CD14-positive monocyte (primary cell): ENCODE measurements at regions not wholly inside any gene's neighbourhood (a gene's known extent, or its start where the extent isn't known, plus 50 kb on each side); places are given as distances from the start of the nearest gene placed in this dataset.

ENCODE experiments used
- DNase-seq, 3 donors: peaks; one replicate each; pipeline ENCODE4 v3.0.0-alpha.2; 2011 to 2022
- H2AFZ ChIP-seq: 2 replicates; pipeline ENCODE4 v1.6.0; 2012; ENCODE audit warnings: mild to moderate bottlenecking, low read depth, low read length, inconsistent platforms; ENCODE audit not compliant: insufficient read depth, poor library complexity, severe bottlenecking
- H3K27ac ChIP-seq, 2 donors: 1 replicate in 1 of 2; 2 replicates in 1 of 2; pipeline ENCODE4 v1.5.1; 2012 to 2013; ENCODE audit warnings: low read length in 2 of 2, control low read depth in 1 of 2, inconsistent platforms in 1 of 2, low read depth in 1 of 2, mild to moderate bottlenecking in 1 of 2
- H3K27me3 ChIP-seq, 2 donors: one replicate each; pipeline versions ENCODE4 v1.6.0 to v1.6.1; 2011 to 2013; ENCODE audit warnings: low read length in 2 of 2; ENCODE audit not compliant: control insufficient read depth in 2 of 2, insufficient read depth in 2 of 2
- H3K36me3 ChIP-seq, 2 donors: replicated peaks in 1 of 2; 1 replicate in 1 of 2; 2 replicates in 1 of 2; pipeline versions ENCODE4 v1.5.1 to v1.6.1; 2012 to 2013; ENCODE audit warnings: low read length in 2 of 2, control low read depth in 1 of 2, inconsistent platforms in 1 of 2, mild to moderate bottlenecking in 1 of 2; ENCODE audit not compliant: insufficient read depth in 2 of 2, control insufficient read depth in 1 of 2
- H3K4me1 ChIP-seq, 2 donors: 1 replicate in 1 of 2; 2 replicates in 1 of 2; pipeline versions ENCODE4 v1.5.1 to v1.6.1; 2012 to 2013; ENCODE audit warnings: low read length in 2 of 2, control low read depth in 1 of 2, inconsistent platforms in 1 of 2, mild to moderate bottlenecking in 1 of 2, moderate library complexity in 1 of 2; ENCODE audit not compliant: insufficient read depth in 2 of 2, control insufficient read depth in 1 of 2
- H3K4me2 ChIP-seq: replicated peaks from 2 replicates; pipeline ENCODE3; 2012; ENCODE audit warnings: low read length, moderate library complexity, mild to moderate bottlenecking; ENCODE audit not compliant: poor library complexity, severe bottlenecking; ENCODE audit errors: extremely low read depth
- H3K4me3 ChIP-seq, 3 experiments: fragments of 200-600 bp in 1 of 3; sonication (generic) in 1 of 3; replicated peaks in 1 of 3; 1 replicate in 2 of 3; 2 replicates in 1 of 3; pipeline ENCODE4 v1.5.1; 2011 to 2013; ENCODE audit warnings: low read length in 3 of 3, mild to moderate bottlenecking in 3 of 3, control low read depth in 2 of 3, low read depth in 2 of 3, inconsistent platforms in 1 of 3, moderate library complexity in 1 of 3
- H3K79me2 ChIP-seq: 2 replicates; pipeline ENCODE4 v1.6.0; 2012; ENCODE audit warnings: mild to moderate bottlenecking, control low read depth, inconsistent platforms, low read length, moderate library complexity; ENCODE audit not compliant: insufficient read depth
- H3K9ac ChIP-seq: 2 replicates; pipeline ENCODE4 v1.6.0; 2017; ENCODE audit warnings: low read length, mild to moderate bottlenecking; ENCODE audit not compliant: insufficient read depth, poor library complexity, severe bottlenecking
- H3K9me3 ChIP-seq, 2 donors: replicated peaks in 1 of 2; 1 replicate in 1 of 2; 2 replicates in 1 of 2; pipeline versions ENCODE4 v1.5.1 to v1.6.1; 2012 to 2013; ENCODE audit warnings: low read length in 2 of 2, control low read depth in 1 of 2; ENCODE audit not compliant: control insufficient read depth in 1 of 2, insufficient read depth in 1 of 2
- H4K20me1 ChIP-seq: 2 replicates; pipeline ENCODE4 v1.6.0; 2012; ENCODE audit warnings: mild to moderate bottlenecking, low read length, control low read depth, moderate library complexity; ENCODE audit not compliant: insufficient read depth
- H3K27ac Mint-ChIP-seq, 7 donors: one replicate each; pipeline ENCODE4 v1.8.0; 2020; ENCODE audit warnings: mild to moderate bottlenecking in 7 of 7, mixed read lengths in 7 of 7, moderate library complexity in 6 of 7, inconsistent platforms in 2 of 7
- H3K27me3 Mint-ChIP-seq, 3 donors: one replicate each; pipeline ENCODE4 v1.8.0; 2021 to 2022; ENCODE audit warnings: low read depth in 3 of 3, mild to moderate bottlenecking in 3 of 3, mixed read lengths in 3 of 3, moderate library complexity in 3 of 3, inconsistent platforms in 1 of 3
- H3K36me3 Mint-ChIP-seq, 2 donors: one replicate each; pipeline ENCODE4 v1.8.0; 2020; ENCODE audit warnings: mixed read lengths in 2 of 2, inconsistent platforms in 1 of 2, mild to moderate bottlenecking in 1 of 2
- H3K4me1 Mint-ChIP-seq: one replicate; pipeline ENCODE4 v1.8.0; 2020; ENCODE audit warnings: mild to moderate bottlenecking, mixed read lengths
- H3K4me3 Mint-ChIP-seq, 2 donors: one replicate each; pipeline ENCODE4 v1.8.0; 2020; ENCODE audit warnings: mild to moderate bottlenecking in 2 of 2, mixed read lengths in 2 of 2, moderate library complexity in 1 of 2
- H3K9me3 Mint-ChIP-seq, 7 donors: one replicate each; pipeline ENCODE4 v1.8.0; 2020 to 2022; ENCODE audit warnings: mixed read lengths in 7 of 7, mild to moderate bottlenecking in 6 of 7, moderate library complexity in 6 of 7, inconsistent platforms in 2 of 7
- CTCF ChIP-seq: fragments of 200-600 bp; IDR thresholded peaks from one replicate; pipeline ENCODE4 v1.8.0; 2022; ENCODE audit warnings: antibody characterized with exemption, mild to moderate bottlenecking
- WGBS: methylation state at CpG from one replicate; pipeline ENCODE4 v1.1.5; 2013; ENCODE audit warnings: missing lambda C conversion rate; ENCODE audit not compliant: insufficient coverage; 5-methylcytosine and 5-hydroxymethylcytosine counted together
- intact Hi-C, 2 donors: fragments of 100-400 bp; cut with micrococcal nuclease; formaldehyde crosslinking; loops; one replicate each; pipeline versions ENCODE4 v1.15.0 to v1.15.1; 2023

GRCh38 chr6:133681891-133682290 lies 207.0 kb upstream of the TCF21 start:
- peaks cover 0 to 2% (median 0%) of the 10 kb centered on the region in 7 donors for H3K9me3 Mint-ChIP-seq
- Histone ChIP-seq H3K4me1 (no peaks in the 10 kb centered on the region), H3K4me2 (no peak overlapping the region), H3K79me2 (no peaks in the 10 kb centered on the region), H3K4me3 (no peak overlapping the region), H4K20me1 (no peaks in the 10 kb centered on the region), H3K9ac (no peak overlapping the region), H2AFZ (no peak overlapping the region), H3K36me3 (no peaks in the 10 kb centered on the region), H3K27ac (no peak overlapping the region), H3K9me3 (no peaks in the 10 kb centered on the region), H3K27me3 (no peaks in the 10 kb centered on the region)
- no peaks in the 10 kb centered on the region for H3K4me1 Mint-ChIP-seq
- DNase-seq, result no peak
- intact Hi-C loops, result no loop called here
- no peak overlapping the region for H3K27ac Mint-ChIP-seq
- H3K27me3 Mint-ChIP-seq, result peaks cover 1 to 3% (median 3%) of the 10 kb centered on the region in 3 donors
- H3K36me3 Mint-ChIP-seq, result no peaks in the 10 kb centered on the region
- 20% methylated on average over 2 of the region's 2 CpGs for WGBS
- H3K4me3 Mint-ChIP-seq, result no peak overlapping the region
- TF ChIP-seq CTCF, result no peak

GRCh38 chr6:133682506-133683307 lies 206.2 kb upstream of the TCF21 start:
- no peak for TF ChIP-seq CTCF
- Mint-ChIP-seq H3K27me3 (peaks cover 1 to 3% (median 3%) of the 10 kb centered on the region in 3 donors), H3K27ac (no peak overlapping the region), H3K36me3 (no peaks in the 10 kb centered on the region), H3K4me1 (no peaks in the 10 kb centered on the region), H3K9me3 (peaks cover 0 to 2% (median 0%) of the 10 kb centered on the region in 7 donors), H3K4me3 (no peak overlapping the region)
- Histone ChIP-seq H3K79me2 (no peaks in the 10 kb centered on the region), H3K27me3 (no peaks in the 10 kb centered on the region), H3K9me3 (no peaks in the 10 kb centered on the region), H3K4me2 (no peak overlapping the region), H3K4me1 (no peaks in the 10 kb centered on the region), H3K4me3 (no peak overlapping the region), H3K36me3 (no peaks in the 10 kb centered on the region), H4K20me1 (no peaks in the 10 kb centered on the region), H3K27ac (no peak overlapping the region), H3K9ac (no peak overlapping the region), H2AFZ (no peak overlapping the region)
- intact Hi-C loops, result no loop called here
- no CpG with 5 or more reads among the region's 5 CpGs for WGBS
- no peak for DNase-seq
